Neural crest cell (in vitro differentiated cells): ENCODE measurements at regions not wholly inside any gene's neighbourhood (a gene's known extent, or its start where the extent isn't known, plus 50 kb on each side); places are given as distances from the start of the nearest gene placed in this dataset.
"Not testable (repeated sequence)": the region's sequence is repeated elsewhere in the genome, so short reads cannot be mapped to it uniquely, and the experiment has no call there.

Experiments used
- DNase-seq: peaks from one replicate; pipeline ENCODE4 v3.0.0; 2021; ENCODE audit warnings: low read depth, mixed read lengths, low spot score
- H3K27ac Mint-ChIP-seq: one replicate; pipeline ENCODE4 v1.8.0; 2021; ENCODE audit warnings: mild to moderate bottlenecking, mixed read lengths; ENCODE audit not compliant: unreplicated experiment
- H3K27me3 Mint-ChIP-seq: 2 replicates; pipeline ENCODE4 v1.8.0; 2021; ENCODE audit warnings: low read depth, mild to moderate bottlenecking, mixed read lengths
- H3K36me3 Mint-ChIP-seq: 2 replicates; pipeline ENCODE4 v1.8.0; 2021; ENCODE audit warnings: low read depth, mild to moderate bottlenecking, mixed read lengths
- H3K4me1 Mint-ChIP-seq: 2 replicates; pipeline ENCODE4 v1.8.0; 2021; ENCODE audit warnings: mixed read lengths
- H3K4me3 Mint-ChIP-seq: one replicate; pipeline ENCODE4 v1.8.0; 2021; ENCODE audit warnings: mild to moderate bottlenecking, mixed read lengths
- H3K9me3 Mint-ChIP-seq: 2 replicates; pipeline ENCODE4 v1.8.0; 2021; ENCODE audit warnings: mixed read lengths
- CTCF ChIP-seq: fragments of 200-600 bp; sonication (generic); conservative IDR thresholded peaks from 2 replicates; pipeline ENCODE4 v1.5.0; 2021; ENCODE audit warnings: antibody characterized with exemption, mild to moderate bottlenecking

GRCh38 chr2:109677835-109678580, 63.8 kb downstream of the SOWAHC start:
- TF ChIP-seq CTCF = no peak
- Mint-ChIP-seq H3K36me3 (no peaks in the 10 kb centered on the region), H3K4me1 (peaks cover 60% of the 10 kb centered on the region), H3K27ac (peak overlapping the region; percentile 85), H3K9me3 (no peaks in the 10 kb centered on the region), H3K4me3 (peak overlapping the region; percentile 72), H3K27me3 (no peaks in the 10 kb centered on the region)
- DNase-seq = no peak

- not testable (repeated sequence) for H3K9me3 Mint-ChIP-seq, H3K36me3 Mint-ChIP-seq, DNase-seq, H3K27me3 Mint-ChIP-seq, H3K27ac Mint-ChIP-seq
- Mint-ChIP-seq H3K4me1 (peaks cover 60% of the 10 kb centered on the region), H3K4me3 (peak overlapping the region; percentile 1)
Observed at GRCh38 chr2:109678724-109679201, 64.6 kb downstream of the SOWAHC start.

- no peak for DNase-seq
- Mint-ChIP-seq H3K9me3 (no peaks in the 10 kb centered on the region), H3K27ac (no peak overlapping the region), H3K4me1 (peaks cover 60% of the 10 kb centered on the region), H3K4me3 (peak overlapping the region; percentile 1), H3K27me3 (no peaks in the 10 kb centered on the region), H3K36me3 (no peaks in the 10 kb centered on the region)
- TF ChIP-seq CTCF = no peak
Observed at GRCh38 chr2:109679225-109679624, 65.1 kb downstream of the SOWAHC start.

GRCh38 chr2:109679626-109680025, 65.5 kb downstream of the SOWAHC start:
- Mint-ChIP-seq H3K36me3 (no peaks in the 10 kb centered on the region), H3K27me3 (no peaks in the 10 kb centered on the region), H3K9me3 (no peaks in the 10 kb centered on the region), H3K4me3 (no peak overlapping the region), H3K4me1 (peaks cover 58% of the 10 kb centered on the region), H3K27ac (peak overlapping the region; percentile 57)
- no peak for TF ChIP-seq CTCF
- no peak for DNase-seq

- no peaks in the 10 kb centered on the region for H3K9me3 Mint-ChIP-seq
Observed at GRCh38 chr2:109680523-109681297, 66.5 kb downstream of the SOWAHC start.

More at GRCh38 chr2:109680523-109681297, 66.5 kb downstream of the SOWAHC start:
- Mint-ChIP-seq H3K4me3 (no peak overlapping the region), H3K27ac (no peak overlapping the region), H3K27me3 (no peaks in the 10 kb centered on the region), H3K4me1 (peaks cover 55% of the 10 kb centered on the region), H3K36me3 (no peaks in the 10 kb centered on the region)
- TF ChIP-seq CTCF = no peak
- DNase-seq = no peak
